D721Med (cell line): ENCODE measurements at regions not wholly inside any gene's neighbourhood (a gene's known extent, or its start where the extent isn't known, plus 50 kb on each side); places are given as distances from the start of the nearest gene placed in this dataset.

Experiments used
- DNase-seq: peaks from one replicate; pipeline ENCODE4 v3.0.0; 2011; ENCODE audit warnings: low spot score; ENCODE audit not compliant: insufficient read length
- FAIRE-seq: peaks from 2 replicates; lab custom pipeline; 2011; peaks lifted over from hg19 to GRCh38; lab: Jason Lieb, UNC
- TF ChIP-seq, protein P1 (sequence below): IDR thresholded peaks from 2 replicates; pipeline ENCODE4 v1.5.1; 2012; ENCODE audit warnings: mild to moderate bottlenecking, control low read depth; ENCODE audit not compliant: insufficient read depth; ENCODE audit errors: missing control alignments

DNA sequence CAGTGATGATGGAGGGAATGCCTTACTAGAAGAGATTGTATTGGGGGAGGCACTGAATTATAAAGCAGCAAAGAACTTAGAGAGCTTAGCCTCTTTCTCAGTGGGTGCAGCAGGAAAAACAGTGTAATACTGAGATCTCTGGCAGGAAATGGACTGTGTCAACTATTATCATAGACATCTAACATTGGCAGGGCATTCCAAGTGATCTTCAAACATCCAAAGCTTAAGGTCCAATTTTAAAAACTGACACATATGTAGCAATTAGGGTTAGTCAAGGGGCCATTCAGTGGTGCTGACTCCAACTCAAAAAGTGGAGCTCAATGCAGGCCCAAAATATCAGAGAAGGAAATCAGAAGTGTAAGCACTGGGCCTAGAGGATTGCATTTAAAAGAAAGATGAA lies 106.6 kb upstream of the DDX18 start:
- FAIRE-seq = no peak
- TF ChIP-seq, protein P1, sequence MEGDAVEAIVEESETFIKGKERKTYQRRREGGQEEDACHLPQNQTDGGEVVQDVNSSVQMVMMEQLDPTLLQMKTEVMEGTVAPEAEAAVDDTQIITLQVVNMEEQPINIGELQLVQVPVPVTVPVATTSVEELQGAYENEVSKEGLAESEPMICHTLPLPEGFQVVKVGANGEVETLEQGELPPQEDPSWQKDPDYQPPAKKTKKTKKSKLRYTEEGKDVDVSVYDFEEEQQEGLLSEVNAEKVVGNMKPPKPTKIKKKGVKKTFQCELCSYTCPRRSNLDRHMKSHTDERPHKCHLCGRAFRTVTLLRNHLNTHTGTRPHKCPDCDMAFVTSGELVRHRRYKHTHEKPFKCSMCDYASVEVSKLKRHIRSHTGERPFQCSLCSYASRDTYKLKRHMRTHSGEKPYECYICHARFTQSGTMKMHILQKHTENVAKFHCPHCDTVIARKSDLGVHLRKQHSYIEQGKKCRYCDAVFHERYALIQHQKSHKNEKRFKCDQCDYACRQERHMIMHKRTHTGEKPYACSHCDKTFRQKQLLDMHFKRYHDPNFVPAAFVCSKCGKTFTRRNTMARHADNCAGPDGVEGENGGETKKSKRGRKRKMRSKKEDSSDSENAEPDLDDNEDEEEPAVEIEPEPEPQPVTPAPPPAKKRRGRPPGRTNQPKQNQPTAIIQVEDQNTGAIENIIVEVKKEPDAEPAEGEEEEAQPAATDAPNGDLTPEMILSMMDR = no peak
- no peak for DNase-seq

DNA sequence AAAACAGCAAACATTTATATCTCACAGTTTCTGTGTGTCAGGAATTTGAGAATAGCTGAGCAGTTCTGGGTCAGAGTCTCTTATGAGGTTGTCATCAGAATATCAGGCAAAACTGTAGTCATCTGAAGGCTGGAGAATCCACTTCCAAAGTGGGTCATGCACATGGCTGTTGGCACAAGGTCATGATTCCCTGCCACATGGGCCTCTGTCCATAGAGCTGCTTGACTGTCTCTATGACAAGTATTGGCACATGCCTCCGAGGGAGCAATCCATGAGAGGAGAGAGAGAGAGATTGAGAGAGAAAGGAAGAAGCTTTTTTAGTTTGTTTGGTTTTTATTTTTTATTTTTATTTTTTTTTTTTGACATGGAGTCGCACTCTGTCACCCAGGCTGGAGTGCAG lies 101.8 kb upstream of the DDX18 start:
- TF ChIP-seq, protein P1 = no peak
- FAIRE-seq = no peak
- DNase-seq = no peak

DNA sequence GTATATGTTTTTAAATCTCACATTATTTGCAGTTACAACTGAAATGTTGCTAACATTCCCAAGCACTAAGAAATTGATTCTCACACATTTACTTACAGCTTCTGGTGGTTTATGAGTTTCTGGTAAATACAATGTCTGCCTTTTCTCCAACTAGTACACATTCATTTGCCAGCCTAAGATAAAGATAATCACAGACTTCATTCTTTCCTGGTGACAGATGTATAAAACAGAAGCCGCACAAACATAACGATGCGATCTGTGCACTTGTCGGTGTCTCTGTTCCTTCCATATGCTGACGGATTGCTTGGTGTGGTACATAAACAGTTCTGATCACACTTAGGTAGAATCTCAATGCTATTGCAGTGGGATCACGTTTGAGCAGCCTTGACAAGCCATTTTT lies 100.4 kb upstream of the DDX18 start:
- TF ChIP-seq, protein P1 = no peak
- no peak for DNase-seq

DNA sequence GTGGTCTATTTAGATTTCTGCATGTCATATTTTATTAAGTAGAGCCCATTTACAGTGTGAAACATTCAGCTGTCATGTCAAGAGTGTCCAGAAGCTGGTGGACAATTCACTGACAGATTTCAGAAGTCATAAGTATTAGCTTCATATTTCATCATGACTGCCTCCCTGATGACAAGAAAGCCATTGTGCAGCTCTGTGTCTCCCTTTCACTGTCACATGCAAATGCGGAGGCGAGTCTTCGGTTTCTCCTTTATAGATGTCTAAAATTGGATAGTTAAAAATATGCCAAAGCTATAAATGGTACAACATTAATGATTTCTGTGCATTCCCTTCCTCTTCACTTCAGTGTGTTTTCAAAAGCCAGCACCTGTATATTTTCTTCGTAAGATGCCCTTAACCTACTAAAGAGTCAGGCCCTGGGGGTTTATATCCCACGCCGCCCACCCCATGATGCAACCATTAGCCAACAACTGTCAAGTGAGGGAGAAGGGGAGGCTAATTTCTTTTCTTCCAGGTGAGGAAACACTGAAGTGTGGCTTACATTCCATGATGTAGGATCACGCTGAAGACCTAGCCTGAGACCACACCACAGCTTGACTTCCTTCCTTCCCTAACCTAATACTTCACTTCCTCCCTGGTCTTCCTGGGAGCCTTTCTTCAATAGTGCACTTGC lies 99.6 kb upstream of the DDX18 start:
- no peak for FAIRE-seq
- TF ChIP-seq, protein P1 = no peak
- DNase-seq = no peak

More for the DNA sequence above, 100.4 kb upstream of the DDX18 start:
- no peak for FAIRE-seq

DNA sequence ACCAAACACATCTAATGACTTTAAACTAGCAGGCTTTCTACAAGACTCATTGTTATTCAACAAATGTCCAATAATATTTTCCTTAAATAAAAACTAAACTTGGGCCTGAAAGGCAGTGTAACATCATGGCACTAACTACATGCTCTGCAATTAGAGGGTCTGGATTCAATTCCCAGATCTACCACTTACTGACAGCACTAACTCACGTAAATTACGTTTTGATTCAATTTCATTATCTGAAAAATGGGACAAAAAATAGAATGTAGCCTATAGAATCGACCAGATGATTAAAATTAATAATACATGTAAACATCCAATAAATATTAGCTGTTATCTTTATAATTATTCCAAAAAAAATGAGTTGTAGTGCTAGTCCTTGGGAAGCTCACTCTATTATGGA lies 98.0 kb upstream of the DDX18 start:
- DNase-seq = no peak
- FAIRE-seq = no peak
- TF ChIP-seq, protein P1 = no peak

DNA sequence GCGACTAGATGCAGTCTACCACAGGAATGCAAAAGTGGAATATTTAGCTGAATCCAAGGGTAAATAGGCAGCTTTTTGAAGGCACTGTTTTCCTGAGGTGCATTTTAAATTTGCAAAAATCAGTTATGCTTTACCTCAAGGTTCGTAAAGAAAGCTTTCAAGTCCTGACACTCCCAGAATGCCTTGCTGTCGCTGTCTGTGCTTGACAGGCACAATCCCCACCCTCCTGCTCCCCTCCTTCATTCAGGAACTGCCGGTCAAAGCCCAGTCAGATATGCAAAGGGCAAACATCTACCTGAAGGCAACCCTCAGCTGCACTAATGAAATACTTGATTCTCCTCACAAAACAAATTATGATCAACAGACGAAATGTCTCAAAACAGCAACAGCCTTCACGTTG lies 97.4 kb upstream of the DDX18 start:
- TF ChIP-seq, protein P1 = no peak
- DNase-seq (no peak), FAIRE-seq (no peak)

DNA sequence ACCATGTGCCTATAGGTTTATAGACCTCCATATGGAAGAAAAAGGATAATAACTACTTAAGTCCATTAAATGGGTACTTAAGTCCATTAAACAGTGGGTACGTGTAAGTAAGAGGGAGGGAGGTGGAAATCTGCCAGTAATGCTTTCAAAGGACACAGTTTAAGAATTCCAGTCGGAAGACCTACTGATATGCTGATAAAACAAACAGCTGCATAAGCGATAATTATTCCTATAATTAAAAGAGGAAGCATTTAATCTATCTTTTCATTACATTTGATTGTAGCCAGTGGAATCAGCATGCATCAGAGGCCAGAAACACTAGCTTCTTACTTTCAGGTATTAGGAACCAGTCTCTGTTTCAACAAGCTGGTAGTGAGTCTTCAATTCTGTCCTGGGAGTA lies 96.4 kb upstream of the DDX18 start:
- TF ChIP-seq, protein P1 = no peak
- DNase-seq (no peak), FAIRE-seq (no peak)
